Caco-2 (cell line): ENCODE measurements at regions not wholly inside any gene's neighbourhood (a gene's known extent, or its start where the extent isn't known, plus 50 kb on each side); places are given as distances from the start of the nearest gene placed in this dataset.

ENCODE experiments used
- BruUV-seq: library from RNA; stranded (reverse); fragments of 400-500 nt; replicated peaks from 2 replicates; lab custom pipeline; 2021; lab: Mats Ljungman, UMichigan
- CTCF ChIA-PET: fragments of 300-600 bp; sonication (Branson Sonifier 250); formaldehyde crosslinking; loops from one replicate; lab custom pipeline; 2022; ENCODE audit warnings: antibody characterized with exemption; lab: Charles Lee
- POLR2A ChIA-PET: fragments of 300-600 bp; sonication (Branson Sonifier 250); formaldehyde crosslinking; loops from one replicate; lab custom pipeline; 2022; ENCODE audit warnings: antibody characterized with exemption; lab: Charles Lee
- DNase-seq, 2 experiments: peaks; one replicate each; pipeline versions ENCODE4 v3.0.0 to v3.0.0-alpha.2; 2020 to 2022
- H3K27me3 ChIP-seq: replicated peaks from 2 replicates; pipeline ENCODE4 v1.6.0; 2011; ENCODE audit warnings: low read length; ENCODE audit not compliant: control insufficient read depth, insufficient read depth
- H3K36me3 ChIP-seq: 2 replicates; pipeline ENCODE4 v1.5.1; 2011; ENCODE audit warnings: low read length; ENCODE audit not compliant: control insufficient read depth, insufficient read depth
- H3K4me1 ChIP-seq: fragments of 250-450 bp; sonication (Bioruptor Pico); 2 replicates; pipeline ENCODE4 v1.5.1; 2020; ENCODE audit warnings: mild to moderate bottlenecking
- H3K4me3 ChIP-seq: 2 replicates; pipeline ENCODE4 v1.5.1; 2011; ENCODE audit warnings: low read depth, mild to moderate bottlenecking, control low read depth, low read length
- H3K9me3 ChIP-seq: fragments of 250-450 bp; sonication (Bioruptor Pico); 2 replicates; pipeline ENCODE4 v1.5.1; 2020; ENCODE audit warnings: mild to moderate bottlenecking, moderate library complexity
- H3K27ac Mint-ChIP-seq: one replicate; pipeline ENCODE4 v1.8.0; 2022; ENCODE audit warnings: mixed read lengths; ENCODE audit not compliant: unreplicated experiment
- H3K27me3 Mint-ChIP-seq: one replicate; pipeline ENCODE4 v1.8.0; 2022; ENCODE audit warnings: mixed read lengths; ENCODE audit not compliant: insufficient read depth, unreplicated experiment
- H3K36me3 Mint-ChIP-seq: one replicate; pipeline ENCODE4 v1.8.0; 2022; ENCODE audit warnings: mild to moderate bottlenecking, mixed read lengths; ENCODE audit not compliant: insufficient read depth, unreplicated experiment
- H3K4me1 Mint-ChIP-seq: one replicate; pipeline ENCODE4 v1.8.0; 2022; ENCODE audit warnings: low read depth, mixed read lengths; ENCODE audit not compliant: unreplicated experiment
- H3K4me3 Mint-ChIP-seq: one replicate; pipeline ENCODE4 v1.8.0; 2022; ENCODE audit warnings: mild to moderate bottlenecking, moderate library complexity, mixed read lengths; ENCODE audit not compliant: unreplicated experiment
- H3K9me3 Mint-ChIP-seq: one replicate; pipeline ENCODE4 v1.8.0; 2022; ENCODE audit warnings: mixed read lengths; ENCODE audit not compliant: unreplicated experiment
- CTCF ChIP-seq, 2 experiments: fragments of 200-600 bp in 1 of 2; IDR thresholded peaks; 1 replicate in 1 of 2; 2 replicates in 1 of 2; pipeline versions ENCODE4 v1.5.1 to v1.8.0; 2011 to 2022; ENCODE audit warnings: antibody characterized with exemption in 1 of 2, control low read depth in 1 of 2, inconsistent platforms in 1 of 2, low read depth in 1 of 2, low read length in 1 of 2, mild to moderate bottlenecking in 1 of 2, moderate library complexity in 1 of 2; ENCODE audit not compliant: insufficient read depth in 1 of 2, severe bottlenecking in 1 of 2, unreplicated experiment in 1 of 2
- intact Hi-C: fragments of 100-400 bp; cut with micrococcal nuclease; formaldehyde crosslinking; loops from one replicate; pipeline ENCODE4 v1.10.0; 2022; ENCODE audit not compliant: unreplicated experiment

DNA sequence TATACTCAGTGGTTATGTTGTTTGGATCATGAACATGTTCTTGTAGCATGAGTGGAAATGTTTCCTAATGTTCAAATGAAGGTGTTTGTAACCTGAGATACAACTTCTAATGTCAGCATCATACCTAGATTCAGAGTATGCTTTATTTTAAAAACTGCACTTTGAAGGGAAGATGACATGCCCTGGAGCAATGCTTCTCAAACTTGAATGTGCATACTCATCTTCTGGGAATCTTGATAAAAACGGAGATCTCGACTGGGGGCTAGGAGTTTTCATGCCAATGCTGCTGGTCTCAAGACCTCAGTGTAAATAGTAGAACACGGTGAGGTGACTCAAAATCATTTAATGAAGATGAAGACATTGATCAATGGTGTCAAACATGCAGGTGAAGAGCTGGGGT, 440.0 kb upstream of the NOX3 start:
- H3K4me3 Mint-ChIP-seq, result no peak overlapping the region
- no peak for DNase-seq
- POLR2A ChIA-PET, result no interaction called here
- H3K27me3 ChIP-seq, result no peaks in the 10 kb centered on the region
- TF ChIP-seq CTCF (IDR thresholded peaks at IDR 0.05; ENCODE audit: insufficient read depth in 1 of 2, low read depth in 1 of 2, low read length in 1 of 2, severe bottlenecking in 1 of 2, unreplicated experiment in 1 of 2), result no peak
- H3K27me3 Mint-ChIP-seq, result no peaks in the 10 kb centered on the region
- H3K9me3 Mint-ChIP-seq, result no peaks in the 10 kb centered on the region
- CTCF ChIA-PET, result no interaction called here
- no TSS peak for BruUV-seq
- H3K4me1 Mint-ChIP-seq, result no peaks in the 10 kb centered on the region
- intact Hi-C loops, result no loop called here
- H3K4me3 ChIP-seq, result no peak overlapping the region
- H3K4me1 ChIP-seq, result no peaks in the 10 kb centered on the region
- no peak overlapping the region for H3K27ac Mint-ChIP-seq
- H3K36me3 ChIP-seq, result no peaks in the 10 kb centered on the region
- H3K9me3 ChIP-seq, result no peaks in the 10 kb centered on the region
- no peaks in the 10 kb centered on the region for H3K36me3 Mint-ChIP-seq

- no peaks in the 10 kb centered on the region for H3K27me3 ChIP-seq
- TF ChIP-seq CTCF (IDR thresholded peaks at IDR 0.05; ENCODE audit: insufficient read depth in 1 of 2, low read depth in 1 of 2, low read length in 1 of 2, severe bottlenecking in 1 of 2, unreplicated experiment in 1 of 2), result no peak
- Mint-ChIP-seq H3K4me3 (no peak overlapping the region), H3K27ac (no peak overlapping the region), H3K36me3 (no peaks in the 10 kb centered on the region), H3K27me3 (no peaks in the 10 kb centered on the region), H3K9me3 (no peaks in the 10 kb centered on the region), H3K4me1 (no peaks in the 10 kb centered on the region)
- DNase-seq, result no peak
- no peaks in the 10 kb centered on the region for H3K4me1 ChIP-seq
- BruUV-seq, result no TSS peak
- no peak overlapping the region for H3K4me3 ChIP-seq
- intact Hi-C loops, result no loop called here
- CTCF ChIA-PET, result no interaction called here
- no peaks in the 10 kb centered on the region for H3K9me3 ChIP-seq
- H3K36me3 ChIP-seq, result no peaks in the 10 kb centered on the region
- POLR2A ChIA-PET, result no interaction called here
Measured at GRCh38 chr6:155894758-155895157, 439.1 kb upstream of the NOX3 start.

GRCh38 chr6:155894262-155894661, 438.6 kb upstream of the NOX3 start:
- H3K4me3 Mint-ChIP-seq, result no peak overlapping the region

More at GRCh38 chr6:155894262-155894661, 438.6 kb upstream of the NOX3 start:
- no peaks in the 10 kb centered on the region for H3K4me1 Mint-ChIP-seq
- POLR2A ChIA-PET, result no interaction called here
- Histone ChIP-seq H3K36me3 (no peaks in the 10 kb centered on the region), H3K27me3 (no peaks in the 10 kb centered on the region), H3K9me3 (no peaks in the 10 kb centered on the region), H3K4me3 (no peak overlapping the region), H3K4me1 (no peaks in the 10 kb centered on the region)
- no peak for TF ChIP-seq CTCF (IDR thresholded peaks at IDR 0.05; ENCODE audit: insufficient read depth in 1 of 2, low read depth in 1 of 2, low read length in 1 of 2, severe bottlenecking in 1 of 2, unreplicated experiment in 1 of 2)
- no peak overlapping the region for H3K27ac Mint-ChIP-seq
- H3K27me3 Mint-ChIP-seq, result no peaks in the 10 kb centered on the region
- intact Hi-C loops, result no loop called here
- CTCF ChIA-PET, result no interaction called here
- BruUV-seq, result no TSS peak
- H3K36me3 Mint-ChIP-seq, result no peaks in the 10 kb centered on the region
- H3K9me3 Mint-ChIP-seq, result no peaks in the 10 kb centered on the region
- no peak for DNase-seq
